ENCODE measurements at regions not wholly inside any gene's neighbourhood (a gene's known extent, or its start where the extent isn't known, plus 50 kb on each side); places are given as distances from the start of the nearest gene placed in this dataset.

DNA sequence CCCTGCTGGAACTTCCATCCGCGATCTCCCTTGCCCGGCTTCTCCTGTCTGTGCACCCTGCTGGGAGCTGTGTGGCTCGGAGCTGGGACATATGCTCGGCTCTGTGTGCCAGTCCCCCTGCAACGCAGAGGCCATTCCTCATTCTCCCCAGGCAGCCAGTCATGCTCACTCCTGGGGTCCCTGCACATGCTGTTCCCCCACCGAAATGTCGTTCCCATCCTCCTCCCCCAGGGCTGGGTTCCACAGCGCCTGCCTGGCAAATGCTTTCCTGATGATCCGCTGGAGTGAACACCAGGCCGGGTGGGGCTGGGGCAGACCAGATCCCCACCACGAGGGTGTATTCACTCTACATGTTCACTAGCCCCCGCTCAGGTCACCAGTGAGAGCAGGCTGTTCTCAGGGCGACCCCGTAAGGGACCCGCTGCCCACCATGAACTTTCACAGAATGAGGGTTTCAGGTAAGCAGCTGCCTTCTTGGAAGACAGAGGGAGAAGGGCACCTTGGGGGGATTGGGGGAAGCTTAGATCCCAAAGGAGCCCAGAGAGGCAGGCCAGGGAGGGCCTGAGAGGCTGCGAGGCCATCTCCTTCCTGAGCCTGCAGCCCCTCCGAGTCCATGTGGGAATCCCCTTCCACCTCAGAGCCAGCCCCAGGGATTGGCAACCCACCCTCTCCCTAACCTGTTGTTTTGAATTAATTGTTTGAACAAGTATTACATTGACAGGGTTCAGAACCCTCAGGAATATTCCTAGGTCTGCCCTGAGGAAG lies 88.7 kb upstream of the IQSEC1 start:
- Histone ChIP-seq H3K4me3 (no peak overlapping the region), H3K27me3 (no peaks in the 10 kb centered on the region), H3K9me3 (peaks cover 0 to 8% (median 0%) of the 10 kb centered on the region in 12 donors), H3K27ac (no peak overlapping the region), H3K36me3 (no peaks in the 10 kb centered on the region), H3K4me1 (no peaks in the 10 kb centered on the region)
- ATAC-seq: no peak
- intact Hi-C loops (cut with DNase I): no loop called here
- 82 to 89% (median 87%) methylated on average over 16 to 18 of the region's 18 CpGs for WGBS, 4 donors
- TF ChIP-seq, protein P1, sequence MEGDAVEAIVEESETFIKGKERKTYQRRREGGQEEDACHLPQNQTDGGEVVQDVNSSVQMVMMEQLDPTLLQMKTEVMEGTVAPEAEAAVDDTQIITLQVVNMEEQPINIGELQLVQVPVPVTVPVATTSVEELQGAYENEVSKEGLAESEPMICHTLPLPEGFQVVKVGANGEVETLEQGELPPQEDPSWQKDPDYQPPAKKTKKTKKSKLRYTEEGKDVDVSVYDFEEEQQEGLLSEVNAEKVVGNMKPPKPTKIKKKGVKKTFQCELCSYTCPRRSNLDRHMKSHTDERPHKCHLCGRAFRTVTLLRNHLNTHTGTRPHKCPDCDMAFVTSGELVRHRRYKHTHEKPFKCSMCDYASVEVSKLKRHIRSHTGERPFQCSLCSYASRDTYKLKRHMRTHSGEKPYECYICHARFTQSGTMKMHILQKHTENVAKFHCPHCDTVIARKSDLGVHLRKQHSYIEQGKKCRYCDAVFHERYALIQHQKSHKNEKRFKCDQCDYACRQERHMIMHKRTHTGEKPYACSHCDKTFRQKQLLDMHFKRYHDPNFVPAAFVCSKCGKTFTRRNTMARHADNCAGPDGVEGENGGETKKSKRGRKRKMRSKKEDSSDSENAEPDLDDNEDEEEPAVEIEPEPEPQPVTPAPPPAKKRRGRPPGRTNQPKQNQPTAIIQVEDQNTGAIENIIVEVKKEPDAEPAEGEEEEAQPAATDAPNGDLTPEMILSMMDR (IDR thresholded peaks at IDR 0.05): no peak
- no peak for TF ChIP-seq POLR2A (IDR thresholded peaks at IDR 0.05)
- peak in 1 of 5 donors; percentile 22 for DNase-seq

GRCh38 chr3:13161021-13161759 lies 88.0 kb upstream of the IQSEC1 start:
- DNase-seq (no peak), ATAC-seq (no peak)
- no peaks in the 10 kb centered on the region for H3K4me1 ChIP-seq
- H3K4me3 ChIP-seq: no peak overlapping the region
- WGBS, 4 donors: 71 to 78% (median 76%) methylated on average over 15 to 21 of the region's 21 CpGs
- H3K27me3 ChIP-seq: no peaks in the 10 kb centered on the region
- peaks cover 0 to 13% (median 5%) of the 10 kb centered on the region in 12 donors for H3K9me3 ChIP-seq
- intact Hi-C loops (cut with DNase I): no loop called here
- no peak overlapping the region for H3K27ac ChIP-seq
- H3K36me3 ChIP-seq: no peaks in the 10 kb centered on the region
- TF ChIP-seq, protein P1 (IDR thresholded peaks at IDR 0.05): no peak
- TF ChIP-seq POLR2A (IDR thresholded peaks at IDR 0.05): no peak

- Histone ChIP-seq H3K27me3 (no peaks in the 10 kb centered on the region), H3K4me1 (no peaks in the 10 kb centered on the region), H3K36me3 (no peaks in the 10 kb centered on the region), H3K4me3 (no peak overlapping the region), H3K9me3 (peaks cover 0 to 19% (median 10%) of the 10 kb centered on the region in 12 donors), H3K27ac (no peak overlapping the region)
- intact Hi-C loops (cut with DNase I): no loop called here
- TF ChIP-seq, protein P1 (IDR thresholded peaks at IDR 0.05): no peak
- no peak for TF ChIP-seq POLR2A (IDR thresholded peaks at IDR 0.05)
- ATAC-seq (no peak), DNase-seq (no peak)
- 25 to 42% (median 39%) methylated on average over 1 of the region's 1 CpG for WGBS, 4 donors
These were observed 87.4 kb upstream of the IQSEC1 start for GRCh38 chr3:13160619-13161018.

DNA sequence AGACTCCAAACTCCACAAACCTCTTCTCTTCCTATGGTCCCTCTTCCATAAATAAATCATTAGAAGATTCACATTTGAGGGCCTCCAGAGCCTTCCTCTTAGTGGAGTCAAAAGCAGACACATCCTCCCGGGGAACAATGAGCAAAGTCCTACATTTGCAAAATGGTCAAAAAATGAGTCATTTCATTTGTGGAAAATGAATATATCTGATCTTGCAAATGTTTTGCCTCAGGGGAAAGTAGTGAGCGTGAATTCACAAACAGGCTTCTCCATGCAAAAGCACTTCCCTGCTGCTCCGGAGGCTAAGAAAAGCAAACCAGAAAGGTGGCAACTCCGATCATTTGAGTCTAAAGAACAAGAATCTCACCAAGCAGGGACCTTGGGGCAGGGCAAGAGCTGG lies 86.7 kb upstream of the IQSEC1 start:
- H3K36me3 ChIP-seq: no peaks in the 10 kb centered on the region
- no peak for DNase-seq
- WGBS, 4 donors: 87 to 89% (median 88%) methylated on average over 4 of the region's 4 CpGs
- ATAC-seq: no peak
- no peak overlapping the region for H3K27ac ChIP-seq
- TF ChIP-seq POLR2A (IDR thresholded peaks at IDR 0.05): no peak
- TF ChIP-seq, protein P1 (IDR thresholded peaks at IDR 0.05): no peak
- H3K4me3 ChIP-seq: no peak overlapping the region
- H3K9me3 ChIP-seq: peaks cover 0 to 26% (median 16%) of the 10 kb centered on the region in 12 donors
- H3K27me3 ChIP-seq: no peaks in the 10 kb centered on the region
- intact Hi-C loops (cut with DNase I): no loop called here
- no peaks in the 10 kb centered on the region for H3K4me1 ChIP-seq
